ENCODE measurements at regions not wholly inside any gene's neighbourhood (a gene's known extent, or its start where the extent isn't known, plus 50 kb on each side); places are given as distances from the start of the nearest gene placed in this dataset.

- no peak for TF ChIP-seq POLR2AphosphoS5 (IDR thresholded peaks at IDR 0.05)
- TF ChIP-seq CTCF (IDR thresholded peaks at IDR 0.05): no peak
Observed at GRCh38 chr13:40470660-40471059, 195.8 kb downstream of the FOXO1 start.
